K562 (cell line): ENCODE measurements at regions not wholly inside any gene's neighbourhood (a gene's known extent, or its start where the extent isn't known, plus 50 kb on each side); places are given as distances from the start of the nearest gene placed in this dataset.

Experiments
- ATAC-seq: fragments of 200-7000 bp; cut with Tn5 transposase; 3 replicates; pipeline ENCODE4 v1.9.1; 2020; ENCODE audit warnings: moderate library complexity
- BruUV-seq: library from RNA; stranded (reverse); fragments of 400-500 nt; replicated peaks from 2 replicates; lab custom pipeline; 2021; lab: Mats Ljungman, UMichigan
- CTCF ChIA-PET: fragments of 300-600 bp; formaldehyde crosslinking; extraction: SDS; loops from one replicate; lab custom pipeline; 2021; ENCODE audit warnings: low intra/inter-chr PET ratio; lab: Yijun Ruan, JAX
- POLR2A ChIA-PET: fragments of 300-600, 350-650 bp; sonication (Branson Sonifier 250); formaldehyde crosslinking; extraction: SDS; loops from one replicate; lab custom pipeline; 2021; ENCODE audit warnings: antibody characterized with exemption, inconsistent platforms; lab: Yijun Ruan, JAX
- DNase-seq, 4 experiments: peaks; one replicate each; pipeline versions ENCODE4 v3.0.0 to v3.0.0-alpha.2; 2011 to 2018; ENCODE audit warnings: low spot score in 3 of 4, mixed read lengths in 3 of 4; ENCODE audit errors: extremely low read depth in 1 of 4
- FAIRE-seq: peaks from 2 replicates; lab custom pipeline; 2011; peaks lifted over from hg19 to GRCh38; lab: Jason Lieb, UNC
- H2AFZ ChIP-seq: 2 replicates; pipeline ENCODE4 v1.6.0; 2011; ENCODE audit warnings: low read depth, low read length, control low read depth, inconsistent platforms
- H3K27ac ChIP-seq: fragments of 200-600 bp; 3 replicates; pipeline ENCODE4 v1.8.0; 2011; ENCODE audit warnings: low read depth, mild to moderate bottlenecking, control low read depth, inconsistent platforms, low read length, moderate library complexity, mixed read lengths; ENCODE audit errors: extremely low read depth
- H3K27me3 ChIP-seq, 2 experiments: fragments of 300-600 bp in 1 of 2; 2 replicates in 1 of 2; 3 replicates in 1 of 2; pipeline versions ENCODE4 v1.6.0 to v1.8.0; 2011; ENCODE audit warnings: inconsistent platforms in 2 of 2, low read length in 2 of 2, mild to moderate bottlenecking in 1 of 2, mixed read lengths in 1 of 2, moderate library complexity in 1 of 2; ENCODE audit not compliant: control insufficient read depth in 2 of 2, insufficient read depth in 2 of 2
- H3K36me3 ChIP-seq: fragments of 300-600 bp; 3 replicates; pipeline ENCODE4 v1.8.0; 2011; ENCODE audit warnings: mild to moderate bottlenecking, low read length, inconsistent platforms; ENCODE audit not compliant: control insufficient read depth, insufficient read depth
- H3K4me1 ChIP-seq, 2 experiments: fragments of 200-600 bp in 1 of 2; replicated peaks in 1 of 2; 2 replicates in 1 of 2; 3 replicates in 1 of 2; pipeline versions ENCODE4 v1.5.1 to v1.8.0; 2011; ENCODE audit warnings: inconsistent platforms in 2 of 2, low read length in 2 of 2, mild to moderate bottlenecking in 1 of 2, mixed read lengths in 1 of 2, moderate library complexity in 1 of 2; ENCODE audit not compliant: control insufficient read depth in 2 of 2, insufficient read depth in 2 of 2
- H3K4me2 ChIP-seq: 2 replicates; pipeline ENCODE4 v1.6.1; 2011; ENCODE audit warnings: low read length, control low read depth, inconsistent platforms, mixed read lengths; ENCODE audit not compliant: insufficient read depth
- H3K4me3 ChIP-seq: fragments of 200-600 bp; sonication (generic), shearing (Covaris generic); 2 replicates; pipeline ENCODE4 v1.5.1; 2016; ENCODE audit warnings: control low read depth, inconsistent platforms
- H3K79me2 ChIP-seq: fragments of 200-600 bp; 3 replicates; pipeline ENCODE4 v1.8.0; 2011; ENCODE audit warnings: low read length, inconsistent platforms; ENCODE audit not compliant: control insufficient read depth, insufficient read depth
- H3K9ac ChIP-seq, 2 experiments: 2 replicates each; pipeline versions ENCODE4 v1.6.0 to v1.6.1; 2011; ENCODE audit warnings: low read depth in 2 of 2, low read length in 2 of 2, control low read depth in 1 of 2, inconsistent platforms in 1 of 2, mild to moderate bottlenecking in 1 of 2, mixed read lengths in 1 of 2; ENCODE audit not compliant: insufficient read depth in 1 of 2
- H3K9me1 ChIP-seq: one replicate; pipeline ENCODE4 v1.6.0; 2011; ENCODE audit warnings: inconsistent platforms, mild to moderate bottlenecking, low read length, moderate library complexity; ENCODE audit not compliant: control insufficient read depth, insufficient read depth
- H3K9me3 ChIP-seq: replicated peaks from 2 replicates; pipeline ENCODE4 v1.5.1; 2011; ENCODE audit warnings: low read depth, low read length, inconsistent platforms; ENCODE audit not compliant: control insufficient read depth, insufficient read depth
- H4K20me1 ChIP-seq: replicated peaks from 2 replicates; pipeline ENCODE4 v1.6.1; 2011; ENCODE audit warnings: low read length, inconsistent platforms, mixed read lengths; ENCODE audit not compliant: control insufficient read depth, insufficient read depth
- EP400 ChIP-seq: fragments of 450-650 bp; IDR thresholded peaks from 2 replicates; pipeline ENCODE4 v1.6.1; 2017; ENCODE audit warnings: antibody characterized with exemption, mild to moderate bottlenecking, moderate library complexity
- FOXP1 ChIP-seq: sonication (generic); formaldehyde crosslinking; IDR thresholded peaks from 2 replicates; pipeline ENCODE4 v1.8.0; 2022; ENCODE audit warnings: mild to moderate bottlenecking, missing genetic modification reagents
- NONO ChIP-seq, 2 experiments: fragments of 200-400 bp in 1 of 2; fragments of 450-650 bp in 1 of 2; formaldehyde crosslinking in 1 of 2; IDR thresholded peaks; 2 replicates each; pipeline ENCODE4 v1.6.1; 2017; ENCODE audit warnings: low read depth in 2 of 2, mild to moderate bottlenecking in 2 of 2, moderate library complexity in 2 of 2, low read length in 1 of 2
- POLR2AphosphoS5 ChIP-seq: IDR thresholded peaks from 2 replicates; pipeline ENCODE4 v1.6.1; 2011; ENCODE audit warnings: mild to moderate bottlenecking, low read depth, low read length, moderate library complexity; ENCODE audit not compliant: control insufficient read depth, insufficient read depth
- SMAD1 ChIP-seq: fragments of 150-350 bp; IDR thresholded peaks from 2 replicates; pipeline ENCODE4 v1.6.1; 2014; ENCODE audit warnings: low read length, low read depth; ENCODE audit not compliant: partially characterized antibody
- SNRNP70 ChIP-seq: fragments of 200-400 bp; formaldehyde crosslinking; optimal IDR thresholded peaks from 2 replicates; pipeline ENCODE3; 2017; ENCODE audit warnings: low read depth, low read length
- ZNF41 ChIP-seq: fragments of 250-450 bp; sonication (Bioruptor Pico); conservative IDR thresholded peaks from 2 replicates; pipeline ENCODE4 v1.4.0; 2020; ENCODE audit warnings: mild to moderate bottlenecking
- in situ Hi-C: fragments of 300-500 bp; cut with MboI; formaldehyde crosslinking; loops from 4 replicates; pipeline ENCODE4 v1.15.0; 2018; ENCODE audit warnings: inconsistent platforms, mixed read lengths
- intact Hi-C: fragments of 100-400 bp; cut with micrococcal nuclease; formaldehyde crosslinking; loops from 2 replicates; pipeline ENCODE4 v1.14.2; 2022
- TF ChIP-seq, protein P1 (sequence below): fragments of 450-650 bp; IDR thresholded peaks from 2 replicates; pipeline ENCODE4 v1.6.1; 2018; ENCODE audit warnings: mild to moderate bottlenecking, low read depth; ENCODE audit not compliant: partially characterized antibody
- TF ChIP-seq, protein P2 (sequence below), 3 experiments: fragments of 200-800 bp in 1 of 3; sonication (Bioruptor generic) in 1 of 3; sonication (generic) in 1 of 3; formaldehyde crosslinking in 1 of 3; IDR thresholded peaks; 2 replicates each; pipeline versions ENCODE4 v1.6.1 to v1.8.0; 2016 to 2022; ENCODE audit warnings: mild to moderate bottlenecking in 2 of 3, missing compliant biosample characterization in 2 of 3, missing genetic modification characterization in 2 of 3, missing genetic modification reagents in 1 of 3

DNA sequence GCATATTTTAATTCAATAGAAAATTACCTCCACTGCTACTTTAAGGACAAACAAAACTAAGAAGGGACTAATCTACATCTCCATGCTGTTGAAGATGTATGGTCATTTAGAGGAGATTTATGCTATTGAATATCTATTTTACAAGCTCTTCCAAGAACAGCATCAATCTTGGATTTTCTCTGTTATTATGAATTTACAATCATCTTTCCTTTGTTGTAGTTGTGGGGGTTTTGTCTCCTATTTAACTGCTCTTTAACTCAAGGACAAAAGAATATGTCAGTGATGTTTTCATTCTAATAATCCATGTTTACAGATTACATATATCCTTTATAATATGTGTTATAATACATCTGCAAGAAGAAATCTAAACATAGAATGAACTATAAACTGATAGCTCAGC lies 907.8 kb downstream of the ROBO2 start:
- no peaks in the 10 kb centered on the region for H3K27me3 ChIP-seq
- H4K20me1 ChIP-seq = no peaks in the 10 kb centered on the region
- no peak overlapping the region for H3K27ac ChIP-seq
- no peaks in the 10 kb centered on the region for H3K36me3 ChIP-seq
- POLR2A ChIA-PET = no interaction called here
- intact Hi-C loops = no loop called here
- ATAC-seq = no peak
- H3K79me2 ChIP-seq = no peaks in the 10 kb centered on the region
- no TSS peak for BruUV-seq
- no peaks in the 10 kb centered on the region for H3K4me1 ChIP-seq
- no peaks in the 10 kb centered on the region for H3K9me1 ChIP-seq
- FAIRE-seq = no peak
- no peaks in the 10 kb centered on the region for H3K9me3 ChIP-seq
- no peak overlapping the region for H3K9ac ChIP-seq
- no peak overlapping the region for H3K4me3 ChIP-seq
- no peak overlapping the region for H2AFZ ChIP-seq
- no peak for DNase-seq
- CTCF ChIA-PET = no interaction called here
- in situ Hi-C loops = no loop called here
- H3K4me2 ChIP-seq = no peak overlapping the region
- no peak for TF ChIP-seq SMAD1
- TF ChIP-seq POLR2AphosphoS5 = no peak
- TF ChIP-seq EP400 = no peak
- no peak for TF ChIP-seq NONO (IDR thresholded peaks at IDR 0.05; ENCODE audit: low read depth in 2 of 2, low read length in 1 of 2)
- no peak for TF ChIP-seq SNRNP70
- TF ChIP-seq, protein P1, sequence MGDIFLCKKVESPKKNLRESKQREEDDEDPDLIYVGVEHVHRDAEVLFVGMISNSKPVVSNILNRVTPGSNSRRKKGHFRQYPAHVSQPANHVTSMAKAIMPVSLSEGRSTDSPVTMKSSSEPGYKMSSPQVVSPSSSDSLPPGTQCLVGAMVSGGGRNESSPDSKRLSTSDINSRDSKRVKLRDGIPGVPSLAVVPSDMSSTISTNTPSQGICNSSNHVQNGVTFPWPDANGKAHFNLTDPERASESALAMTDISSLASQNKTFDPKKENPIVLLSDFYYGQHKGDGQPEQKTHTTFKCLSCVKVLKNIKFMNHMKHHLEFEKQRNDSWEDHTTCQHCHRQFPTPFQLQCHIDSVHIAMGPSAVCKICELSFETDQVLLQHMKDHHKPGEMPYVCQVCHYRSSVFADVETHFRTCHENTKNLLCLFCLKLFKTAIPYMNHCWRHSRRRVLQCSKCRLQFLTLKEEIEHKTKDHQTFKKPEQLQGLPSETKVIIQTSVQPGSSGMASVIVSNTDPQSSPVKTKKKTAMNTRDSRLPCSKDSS = no peak
- no peak for TF ChIP-seq FOXP1 (CRISPR knock-in tag)
- no peak for TF ChIP-seq ZNF41
- TF ChIP-seq, protein P2, sequence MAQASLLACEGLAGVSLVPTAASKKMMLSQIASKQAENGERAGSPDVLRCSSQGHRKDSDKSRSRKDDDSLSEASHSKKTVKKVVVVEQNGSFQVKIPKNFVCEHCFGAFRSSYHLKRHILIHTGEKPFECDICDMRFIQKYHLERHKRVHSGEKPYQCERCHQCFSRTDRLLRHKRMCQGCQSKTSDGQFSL (CRISPR knock-in tag; IDR thresholded peaks at IDR 0.05) = no peak
- TF ChIP-seq, protein P2 (tag; IDR thresholded peaks at IDR 0.05) = no peak
